Activated CD8-positive, alpha-beta T cell treated with anti-CD3 and anti-CD28 coated beads for 36 hours (primary cell): ENCODE measurements at regions not wholly inside any gene's neighbourhood (a gene's known extent, or its start where the extent isn't known, plus 50 kb on each side); places are given as distances from the start of the nearest gene placed in this dataset.
"Not testable (repeated sequence)": the region's sequence is repeated elsewhere in the genome, so short reads cannot be mapped to it uniquely, and the experiment has no call there.

Experiments used
- ATAC-seq: fragments of 200-7000 bp; cut with Tn5 transposase; one replicate; pipeline ENCODE4 v1.10.0; 2021; ENCODE audit warnings: mild to moderate bottlenecking, moderate library complexity
- CTCF ChIA-PET: fragments of 350-600 bp; sonication (Branson Sonifier 250); formaldehyde crosslinking; loops from one replicate; lab custom pipeline; 2021; ENCODE audit warnings: antibody characterized with exemption; lab: Charles Lee
- POLR2A ChIA-PET: fragments of 350-600 bp; sonication (Branson Sonifier 250); formaldehyde crosslinking; loops from one replicate; lab custom pipeline; 2021; ENCODE audit warnings: antibody characterized with exemption; lab: Charles Lee
- DNase-seq: peaks from one replicate; pipeline ENCODE4 v3.0.0-alpha.2; 2020
- H3K27ac Mint-ChIP-seq: one replicate; pipeline ENCODE4 v1.8.0; 2021; ENCODE audit warnings: mild to moderate bottlenecking, mixed read lengths
- H3K27me3 Mint-ChIP-seq: one replicate; pipeline ENCODE4 v1.8.0; 2021; ENCODE audit warnings: mixed read lengths
- H3K36me3 Mint-ChIP-seq: one replicate; pipeline ENCODE4 v1.8.0; 2021; ENCODE audit warnings: low read depth, mixed read lengths
- H3K4me1 Mint-ChIP-seq: one replicate; pipeline ENCODE4 v1.8.0; 2021; ENCODE audit warnings: low read depth, mixed read lengths
- H3K4me3 Mint-ChIP-seq: one replicate; pipeline ENCODE4 v1.8.0; 2021; ENCODE audit warnings: mild to moderate bottlenecking, moderate library complexity, mixed read lengths
- H3K9me3 Mint-ChIP-seq: one replicate; pipeline ENCODE4 v1.8.0; 2021; ENCODE audit warnings: mixed read lengths
- CTCF ChIP-seq: fragments of 200-600 bp; IDR thresholded peaks from one replicate; pipeline ENCODE4 v1.8.0; 2022; ENCODE audit warnings: antibody characterized with exemption, mild to moderate bottlenecking
- intact Hi-C: fragments of 100-400 bp; cut with micrococcal nuclease; formaldehyde crosslinking; loops from one replicate; pipeline ENCODE4 v1.10.0; 2022

GRCh38 chr17:33925649-33926048 lies 329.4 kb upstream of the CCL2 start:
- intact Hi-C loops: no loop called here
- Mint-ChIP-seq H3K27me3 (peaks cover 7% of the 10 kb centered on the region), H3K4me1 (no peaks in the 10 kb centered on the region), H3K36me3 (no peaks in the 10 kb centered on the region), H3K9me3 (no peaks in the 10 kb centered on the region), H3K4me3 (no peak overlapping the region), H3K27ac (no peak overlapping the region)
- TF ChIP-seq CTCF: no peak
- ChIA-PET CTCF (no interaction called here), POLR2A (no interaction called here)
- DNase-seq (no peak), ATAC-seq (no peak)

- intact Hi-C loops: no loop called here
- no peak for TF ChIP-seq CTCF
- no peaks in the 10 kb centered on the region for H3K36me3 Mint-ChIP-seq
- no peak overlapping the region for H3K27ac Mint-ChIP-seq
- POLR2A ChIA-PET: no interaction called here
- DNase-seq (no peak), ATAC-seq (no peak)
- H3K4me1 Mint-ChIP-seq: no peaks in the 10 kb centered on the region
- CTCF ChIA-PET: interaction anchor here (1.1 kb wide), 1 partner anchor 219 kb away, joined by 6 read pairs; no protein-coding TSS in a partner anchor
- H3K27me3 Mint-ChIP-seq: peaks cover 3% of the 10 kb centered on the region
- no peak overlapping the region for H3K4me3 Mint-ChIP-seq
- H3K9me3 Mint-ChIP-seq: no peaks in the 10 kb centered on the region
These were observed 327.4 kb upstream of the CCL2 start for GRCh38 chr17:33927732-33928133.

- no peak for TF ChIP-seq CTCF
- no peak for DNase-seq
- ChIA-PET CTCF (no interaction called here), POLR2A (no interaction called here)
- intact Hi-C loops: no loop called here
- Mint-ChIP-seq H3K4me1 (no peaks in the 10 kb centered on the region), H3K9me3 (no peaks in the 10 kb centered on the region), H3K27me3 (peaks cover 3% of the 10 kb centered on the region), H3K27ac (no peak overlapping the region), H3K4me3 (no peak overlapping the region), H3K36me3 (no peaks in the 10 kb centered on the region)
- ATAC-seq: no peak
These were observed 325.8 kb upstream of the CCL2 start for GRCh38 chr17:33929181-33929724.

GRCh38 chr17:33931148-33931814 lies 323.8 kb upstream of the CCL2 start:
- H3K4me1 Mint-ChIP-seq, DNase-seq, H3K27ac Mint-ChIP-seq, H3K36me3 Mint-ChIP-seq, CTCF ChIA-PET, H3K9me3 Mint-ChIP-seq, H3K27me3 Mint-ChIP-seq, intact Hi-C loops, H3K4me3 Mint-ChIP-seq, ATAC-seq, POLR2A ChIA-PET: not testable (repeated sequence)

GRCh38 chr17:33932996-33933395 lies 322.1 kb upstream of the CCL2 start:
- H3K36me3 Mint-ChIP-seq: no peaks in the 10 kb centered on the region
- no peak for ATAC-seq
- intact Hi-C loops: no loop called here
- peaks cover 3% of the 10 kb centered on the region for H3K27me3 Mint-ChIP-seq
- H3K27ac Mint-ChIP-seq: no peak overlapping the region
- POLR2A ChIA-PET: no interaction called here
- no peak overlapping the region for H3K4me3 Mint-ChIP-seq
- DNase-seq: no peak
- CTCF ChIA-PET: no interaction called here
- H3K9me3 Mint-ChIP-seq: no peaks in the 10 kb centered on the region
- TF ChIP-seq CTCF: no peak
- H3K4me1 Mint-ChIP-seq: no peaks in the 10 kb centered on the region
